HepG2 (cell line): ENCODE measurements at regions not wholly inside any gene's neighbourhood (a gene's known extent, or its start where the extent isn't known, plus 50 kb on each side); places are given as distances from the start of the nearest gene placed in this dataset.

Experiments
- ATAC-seq: fragments of 200-7000 bp; cut with Tn5 transposase; 3 replicates; pipeline ENCODE4 v1.9.1; 2020; ENCODE audit warnings: mild to moderate bottlenecking, moderate library complexity
- BruUV-seq: library from RNA; stranded (reverse); fragments of 400-500 nt; replicated peaks from 2 replicates; lab custom pipeline; 2021; lab: Mats Ljungman, UMichigan
- CTCF ChIA-PET: fragments of 300-600 bp; formaldehyde crosslinking; extraction: SDS; loops from one replicate; lab custom pipeline; 2021; ENCODE audit warnings: low total read pairs, inconsistent platforms, low intra/inter-chr PET ratio; lab: Yijun Ruan, JAX
- POLR2A ChIA-PET: fragments of 350-600 bp; sonication (Branson Sonifier 250); formaldehyde crosslinking; loops from one replicate; lab custom pipeline; 2020; ENCODE audit warnings: antibody characterized with exemption, inconsistent platforms; lab: Yijun Ruan, JAX
- DNase-seq: peaks from one replicate; pipeline ENCODE4 v3.0.0-alpha.2; 2015; ENCODE audit warnings: low spot score
- FAIRE-seq: peaks from 3 replicates; lab custom pipeline; 2011; peaks lifted over from hg19 to GRCh38; lab: Jason Lieb, UNC
- H2AFZ ChIP-seq: one replicate; pipeline ENCODE4 v1.6.1; 2011; ENCODE audit warnings: low read length, inconsistent platforms
- H3K27ac ChIP-seq: fragments of 300-600 bp; 3 replicates; pipeline ENCODE4 v1.8.0; 2011; ENCODE audit warnings: mixed run types, mild to moderate bottlenecking, mixed read lengths, low read length, inconsistent platforms; ENCODE audit not compliant: insufficient read depth; ENCODE audit errors: extremely low read length
- H3K27me3 ChIP-seq, 2 experiments: fragments of 200-600 bp in 1 of 2; 2 replicates in 1 of 2; 3 replicates in 1 of 2; pipeline versions ENCODE4 v1.6.0 to v1.8.0; 2011; ENCODE audit warnings: low read length in 2 of 2, mild to moderate bottlenecking in 2 of 2, moderate library complexity in 2 of 2, inconsistent platforms in 1 of 2; ENCODE audit not compliant: insufficient read depth in 2 of 2, control insufficient read depth in 1 of 2
- H3K36me3 ChIP-seq, 2 experiments: fragments of 200-600 bp in 1 of 2; replicated peaks in 1 of 2; 2 replicates in 1 of 2; 3 replicates in 1 of 2; pipeline versions ENCODE4 v1.5.1 to v1.8.0; 2011; ENCODE audit warnings: low read length in 2 of 2, inconsistent platforms in 1 of 2; ENCODE audit not compliant: insufficient read depth in 2 of 2, control insufficient read depth in 1 of 2
- H3K4me1 ChIP-seq: 2 replicates; pipeline ENCODE4 v1.5.1; 2012; ENCODE audit warnings: low read length, inconsistent platforms; ENCODE audit not compliant: insufficient read depth
- H3K4me2 ChIP-seq: 2 replicates; pipeline ENCODE4 v1.6.0; 2011; ENCODE audit warnings: low read depth, low read length, inconsistent platforms
- H3K4me3 ChIP-seq, 3 experiments: fragments of 200-600 bp in 1 of 3; sonication (generic), shearing (Covaris generic) in 1 of 3; replicated peaks in 1 of 3; 2 replicates each; pipeline ENCODE4 v1.5.1; 2011 to 2016; ENCODE audit warnings: low read length in 3 of 3, inconsistent platforms in 2 of 3, low read depth in 2 of 3, mild to moderate bottlenecking in 2 of 3, control low read depth in 1 of 3, mixed read lengths in 1 of 3; ENCODE audit not compliant: insufficient read depth in 1 of 3
- H3K79me2 ChIP-seq: one replicate; pipeline ENCODE4 v1.6.1; 2011; ENCODE audit warnings: low read length, inconsistent platforms; ENCODE audit not compliant: insufficient read depth
- H3K9ac ChIP-seq: 2 replicates; pipeline ENCODE4 v1.6.0; 2011; ENCODE audit warnings: mild to moderate bottlenecking, low read depth, low read length, inconsistent platforms; ENCODE audit not compliant: insufficient read depth
- H3K9me3 ChIP-seq: 2 replicates; pipeline ENCODE4 v1.5.1; 2012; ENCODE audit warnings: mild to moderate bottlenecking, low read length
- H4K20me1 ChIP-seq: 2 replicates; pipeline ENCODE4 v1.6.0; 2011; ENCODE audit warnings: inconsistent platforms, mild to moderate bottlenecking, low read length, moderate library complexity; ENCODE audit not compliant: insufficient read depth
- BORCS8-MEF2B ChIP-seq: sonication (generic); formaldehyde crosslinking; IDR thresholded peaks from 2 replicates; pipeline ENCODE4 v1.8.0; 2022; ENCODE audit warnings: mild to moderate bottlenecking, missing genetic modification reagents
- DPF2 ChIP-seq: sonication (generic); formaldehyde crosslinking; IDR thresholded peaks from 2 replicates; pipeline ENCODE4 v1.4.0; 2020; ENCODE audit warnings: mild to moderate bottlenecking, low read depth, missing genetic modification reagents, borderline replicate concordance
- HMG20B ChIP-seq: conservative IDR thresholded peaks from 2 replicates; pipeline ENCODE4 v1.6.1; 2016; ENCODE audit warnings: missing genetic modification reagents, missing compliant biosample characterization
- NFKBIZ ChIP-seq: IDR thresholded peaks from 2 replicates; pipeline ENCODE4 v1.6.1; 2018; ENCODE audit warnings: missing genetic modification reagents, missing compliant biosample characterization
- POLR2AphosphoS2 ChIP-seq: IDR thresholded peaks from 2 replicates; pipeline ENCODE4 v1.6.1; 2011; ENCODE audit warnings: low read depth, low read length, improper control_type of control experiment
- RFX1 ChIP-seq: fragments of 450-650 bp; IDR thresholded peaks from 2 replicates; pipeline ENCODE4 v1.6.1; 2017
- SIN3B ChIP-seq: fragments of 150-350 bp; IDR thresholded peaks from 2 replicates; pipeline ENCODE4 v1.6.1; 2014; ENCODE audit warnings: low read length
- TRIM24 ChIP-seq: sonication (generic); formaldehyde crosslinking; IDR thresholded peaks from 2 replicates; pipeline ENCODE4 v1.8.0; 2022; ENCODE audit warnings: mild to moderate bottlenecking, missing genetic modification reagents
- ZMYM4 ChIP-seq: sonication (generic); formaldehyde crosslinking; IDR thresholded peaks from 2 replicates; pipeline ENCODE4 v1.8.1; 2023; ENCODE audit warnings: mild to moderate bottlenecking, missing genetic modification reagents
- ZNF251 ChIP-seq: sonication (generic); formaldehyde crosslinking; IDR thresholded peaks from 2 replicates; pipeline ENCODE4 v1.9.0; 2021; ENCODE audit warnings: mild to moderate bottlenecking, missing genetic modification reagents
- ZNF550 ChIP-seq: sonication (generic); formaldehyde crosslinking; IDR thresholded peaks from 2 replicates; pipeline ENCODE4 v1.4.0; 2020; ENCODE audit warnings: mild to moderate bottlenecking, missing genetic modification reagents, borderline replicate concordance
- ZNF556 ChIP-seq: sonication (generic); formaldehyde crosslinking; IDR thresholded peaks from 2 replicates; pipeline ENCODE4 v1.4.0; 2020; ENCODE audit warnings: mild to moderate bottlenecking, missing genetic modification reagents, borderline replicate concordance
- ZNF737 ChIP-seq: sonication (generic); formaldehyde crosslinking; IDR thresholded peaks from 2 replicates; pipeline ENCODE4 v1.5.0; 2020; ENCODE audit warnings: missing genetic modification reagents, mild to moderate bottlenecking, borderline replicate concordance
- ZNF761 ChIP-seq: sonication (generic); formaldehyde crosslinking; conservative IDR thresholded peaks from 2 replicates; pipeline ENCODE4 v1.4.0; 2020; ENCODE audit warnings: mild to moderate bottlenecking, missing genetic modification reagents
- ZNF841 ChIP-seq: sonication (generic); formaldehyde crosslinking; IDR thresholded peaks from 2 replicates; pipeline ENCODE4 v1.8.1; 2023; ENCODE audit warnings: missing genetic modification reagents, borderline replicate concordance
- WGBS: methylation state at CpG from one replicate; pipeline ENCODE4 v1.1.6; 2017; ENCODE audit warnings: low lambda C conversion rate; 5-methylcytosine and 5-hydroxymethylcytosine counted together
- in situ Hi-C: cut with HindIII; loops from 2 replicates; pipeline ENCODE4 v1.10.0; 2017; ENCODE audit warnings: low pct_unique_long_range_greater_than_20kb; ENCODE audit not compliant: extremely low pct_ligation_motif_present
- intact Hi-C: fragments of 100-400 bp; cut with micrococcal nuclease; formaldehyde crosslinking; loops from one replicate; pipeline ENCODE4 v1.10.0; 2022; ENCODE audit not compliant: unreplicated experiment
- TF ChIP-seq, protein P1 (sequence below): sonication (generic); formaldehyde crosslinking; IDR thresholded peaks from 2 replicates; pipeline ENCODE4 v1.8.0; 2022; ENCODE audit warnings: missing genetic modification reagents, mild to moderate bottlenecking, borderline replicate concordance
- TF ChIP-seq, protein P2 (sequence below): sonication (generic); formaldehyde crosslinking; IDR thresholded peaks from 2 replicates; pipeline ENCODE4 v1.4.0; 2020; ENCODE audit warnings: missing genetic modification reagents

DNA sequence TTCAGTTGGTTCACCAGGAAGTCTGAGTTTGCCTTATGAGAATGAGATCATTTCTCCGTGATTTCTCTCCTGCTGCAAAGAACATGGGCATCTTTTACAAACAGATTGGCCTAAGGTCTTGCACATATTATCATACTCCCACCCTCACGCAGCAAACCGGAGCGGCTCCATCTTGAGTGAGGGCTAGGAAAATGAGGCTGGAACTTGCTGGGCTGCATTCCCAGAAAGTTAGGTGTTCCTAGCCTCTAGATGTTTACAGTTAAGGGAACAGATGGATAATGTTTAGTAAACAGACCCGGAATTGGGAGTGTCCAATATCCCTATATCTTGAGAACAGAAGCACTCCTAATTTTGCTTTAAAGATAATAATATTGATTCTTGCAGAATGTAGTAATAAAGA is 247.9 kb upstream of the VCX3A start:
- no peak for DNase-seq
- Histone ChIP-seq H3K27ac (no peak overlapping the region), H2AFZ (no peak overlapping the region), H3K4me3 (no peak overlapping the region), H3K9ac (no peak overlapping the region), H3K4me2 (no peak overlapping the region), H3K79me2 (no peaks in the 10 kb centered on the region), H3K4me1 (no peaks in the 10 kb centered on the region), H4K20me1 (no peaks in the 10 kb centered on the region)
- BruUV-seq: no TSS peak
- no peak for FAIRE-seq
- TF ChIP-seq NFKBIZ (CRISPR knock-in tag) (no peak), RFX1 (no peak), ZNF556 (CRISPR knock-in tag) (no peak)
- TF ChIP-seq, all 625 proteins: peak for 0
- CTCF ChIA-PET: no interaction called here
- Histone ChIP-seq H3K27me3 (no peaks in the 10 kb centered on the region), H3K9me3 (no peaks in the 10 kb centered on the region), H3K36me3 (no peaks in the 10 kb centered on the region)
- POLR2A ChIA-PET: no interaction called here
- intact Hi-C loops (no loop called here), in situ Hi-C loops (no loop called here)
- 10% methylated on average over 1 of the region's 5 CpGs for WGBS
- no peak for ATAC-seq

DNA sequence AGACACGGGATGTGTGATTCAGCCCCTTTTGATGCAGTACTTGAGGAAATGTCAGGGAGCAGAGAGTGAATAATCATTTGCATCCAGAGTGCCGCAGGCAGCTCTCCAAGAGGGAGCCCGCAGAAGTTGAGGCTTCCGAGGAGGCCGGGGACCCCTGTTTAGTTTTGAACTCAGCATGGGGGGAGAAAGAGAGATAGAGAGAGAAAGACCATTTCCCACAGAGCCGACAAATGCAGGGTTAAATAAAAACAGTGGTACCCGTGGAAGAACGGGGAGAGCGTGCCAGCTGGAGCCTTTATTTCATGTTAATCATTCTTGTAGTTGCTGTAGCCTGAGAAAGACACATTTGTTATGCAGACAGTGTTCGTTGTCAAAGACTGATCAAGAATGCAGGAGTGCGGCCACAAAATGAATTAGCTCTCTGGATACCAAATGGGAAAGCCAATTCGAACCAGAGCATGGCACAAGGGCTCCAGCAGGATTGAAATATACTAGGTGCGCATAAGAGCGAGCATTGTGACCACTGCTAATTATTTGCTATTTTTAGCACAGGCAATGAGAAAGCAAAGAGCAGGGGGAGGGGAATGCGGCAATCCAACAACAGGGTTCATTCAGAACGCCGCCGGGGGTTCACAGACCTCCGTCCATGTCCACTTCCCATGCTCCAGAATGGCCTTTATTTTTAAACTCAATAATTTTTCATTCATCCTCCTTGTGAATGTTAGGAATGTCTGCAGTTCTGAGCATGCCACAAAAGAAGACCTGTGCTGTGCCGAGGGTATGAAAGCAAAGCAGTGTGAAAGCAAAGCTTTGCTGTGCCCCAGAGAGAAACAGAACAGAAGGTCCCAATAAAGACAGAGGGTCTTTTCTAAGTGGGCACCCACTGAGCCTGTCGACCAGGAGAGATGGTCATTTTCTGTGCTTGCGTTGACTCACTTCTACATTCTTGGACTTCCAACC is 243.9 kb upstream of the VCX3A start:
- no peaks in the 10 kb centered on the region for H3K4me1 ChIP-seq
- no TSS peak for BruUV-seq
- no peak overlapping the region for H3K9ac ChIP-seq
- H2AFZ ChIP-seq: no peak overlapping the region
- no peak overlapping the region for H3K27ac ChIP-seq
- POLR2A ChIA-PET: no interaction called here
- CTCF ChIA-PET: no interaction called here
- H4K20me1 ChIP-seq: no peaks in the 10 kb centered on the region
- H3K4me2 ChIP-seq: no peak overlapping the region
- 30% methylated on average over 18 of the region's 22 CpGs for WGBS
- FAIRE-seq (no peak), DNase-seq (no peak), ATAC-seq (no peak)
- no peaks in the 10 kb centered on the region for H3K79me2 ChIP-seq
- in situ Hi-C loops: no loop called here
- H3K4me3 ChIP-seq: no peak overlapping the region
- H3K27me3 ChIP-seq: no peaks in the 10 kb centered on the region
- H3K36me3 ChIP-seq: no peaks in the 10 kb centered on the region
- intact Hi-C loops: no loop called here
- no peaks in the 10 kb centered on the region for H3K9me3 ChIP-seq
- TF ChIP-seq SIN3B (no peak), ZNF550 (CRISPR knock-in tag) (no peak), BORCS8-MEF2B (no peak), ZMYM4 (CRISPR knock-in tag) (no peak), ZNF841 (CRISPR knock-in tag) (no peak), HMG20B (CRISPR knock-in tag) (no peak), ZNF251 (no peak), ZNF761 (CRISPR knock-in tag) (no peak), DPF2 (no peak), POLR2AphosphoS2 (no peak), TRIM24 (CRISPR knock-in tag) (no peak), ZNF737 (CRISPR knock-in tag) (no peak)
- TF ChIP-seq, protein P1, sequence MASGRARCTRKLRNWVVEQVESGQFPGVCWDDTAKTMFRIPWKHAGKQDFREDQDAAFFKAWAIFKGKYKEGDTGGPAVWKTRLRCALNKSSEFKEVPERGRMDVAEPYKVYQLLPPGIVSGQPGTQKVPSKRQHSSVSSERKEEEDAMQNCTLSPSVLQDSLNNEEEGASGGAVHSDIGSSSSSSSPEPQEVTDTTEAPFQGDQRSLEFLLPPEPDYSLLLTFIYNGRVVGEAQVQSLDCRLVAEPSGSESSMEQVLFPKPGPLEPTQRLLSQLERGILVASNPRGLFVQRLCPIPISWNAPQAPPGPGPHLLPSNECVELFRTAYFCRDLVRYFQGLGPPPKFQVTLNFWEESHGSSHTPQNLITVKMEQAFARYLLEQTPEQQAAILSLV: no peak
- TF ChIP-seq, protein P2, sequence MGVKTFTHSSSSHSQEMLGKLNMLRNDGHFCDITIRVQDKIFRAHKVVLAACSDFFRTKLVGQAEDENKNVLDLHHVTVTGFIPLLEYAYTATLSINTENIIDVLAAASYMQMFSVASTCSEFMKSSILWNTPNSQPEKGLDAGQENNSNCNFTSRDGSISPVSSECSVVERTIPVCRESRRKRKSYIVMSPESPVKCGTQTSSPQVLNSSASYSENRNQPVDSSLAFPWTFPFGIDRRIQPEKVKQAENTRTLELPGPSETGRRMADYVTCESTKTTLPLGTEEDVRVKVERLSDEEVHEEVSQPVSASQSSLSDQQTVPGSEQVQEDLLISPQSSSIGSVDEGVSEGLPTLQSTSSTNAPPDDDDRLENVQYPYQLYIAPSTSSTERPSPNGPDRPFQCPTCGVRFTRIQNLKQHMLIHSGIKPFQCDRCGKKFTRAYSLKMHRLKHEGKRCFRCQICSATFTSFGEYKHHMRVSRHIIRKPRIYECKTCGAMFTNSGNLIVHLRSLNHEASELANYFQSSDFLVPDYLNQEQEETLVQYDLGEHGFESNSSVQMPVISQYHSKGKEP (CRISPR knock-in tag): no peak
